HG02610 (cell line): ENCODE measurements at regions not wholly inside any gene's neighbourhood (a gene's known extent, or its start where the extent isn't known, plus 50 kb on each side); places are given as distances from the start of the nearest gene placed in this dataset.

ENCODE experiments used
- ATAC-seq: cut with Tn5 transposase; IDR thresholded peaks from one replicate; pipeline ENCODE4 v1.9.1; 2021; ENCODE audit warnings: mild to moderate bottlenecking, moderate library complexity; ENCODE audit not compliant: unreplicated experiment

- ATAC-seq = no peak
These were observed 67.4 kb upstream of the ZNF618 start for GRCh38 chr9:113808391-113809358.

GRCh38 chr9:113817171-113817570 lies 58.9 kb upstream of the ZNF618 start:
- no peak for ATAC-seq

GRCh38 chr9:113818391-113818790 lies 57.7 kb upstream of the ZNF618 start:
- ATAC-seq = no peak

- ATAC-seq = no peak
These were observed 53.8 kb upstream of the ZNF618 start for GRCh38 chr9:113822315-113822714.

- ATAC-seq = no peak
These were observed 52.7 kb upstream of the ZNF618 start for GRCh38 chr9:113823421-113823820.
